ENCODE measurements at regions not wholly inside any gene's neighbourhood (a gene's known extent, or its start where the extent isn't known, plus 50 kb on each side); places are given as distances from the start of the nearest gene placed in this dataset.
"Not testable (repeated sequence)": the region's sequence is repeated elsewhere in the genome, so short reads cannot be mapped to it uniquely, and the experiment has no call there.

GRCh38 chr4:141340458-141340857, 119.8 kb downstream of the ZNF330 start:
- no peak for DNase-seq (ENCODE audit: low read depth in 2 of 2, low spot score in 1 of 2)

GRCh38 chr4:141346144-141346543, 125.4 kb downstream of the ZNF330 start:
- DNase-seq (ENCODE audit: low read depth in 2 of 2, low spot score in 1 of 2) = no peak

GRCh38 chr4:141347684-141348083, 127.0 kb downstream of the ZNF330 start:
- no peak for DNase-seq (ENCODE audit: low read depth in 2 of 2, low spot score in 1 of 2)

- no peak for DNase-seq (ENCODE audit: low read depth in 2 of 2, low spot score in 1 of 2)
Observed at GRCh38 chr4:141348125-141348524, 127.4 kb downstream of the ZNF330 start.

GRCh38 chr4:141348573-141348972, 127.9 kb downstream of the ZNF330 start:
- DNase-seq (ENCODE audit: low read depth in 2 of 2, low spot score in 1 of 2) = no peak

- DNase-seq (ENCODE audit: low read depth in 2 of 2, low spot score in 1 of 2) = no peak
Observed at GRCh38 chr4:141349236-141349635, 128.5 kb downstream of the ZNF330 start.

GRCh38 chr4:141350122-141350905, 129.6 kb downstream of the ZNF330 start:
- DNase-seq (ENCODE audit: low read depth in 2 of 2, low spot score in 1 of 2) = no peak

- no peak for DNase-seq (ENCODE audit: low read depth in 2 of 2, low spot score in 1 of 2)
Observed at GRCh38 chr4:141352331-141352730, 131.6 kb downstream of the ZNF330 start.

GRCh38 chr4:141352909-141353525, 132.3 kb downstream of the ZNF330 start:
- DNase-seq (ENCODE audit: low read depth in 2 of 2, low spot score in 1 of 2) = no peak

- DNase-seq (ENCODE audit: low read depth in 2 of 2, low spot score in 1 of 2) = no peak
Observed at GRCh38 chr4:141356321-141356962, 135.7 kb downstream of the ZNF330 start.

- DNase-seq (ENCODE audit: low read depth in 2 of 2, low spot score in 1 of 2) = no peak
Observed at GRCh38 chr4:141356963-141357335, 136.3 kb downstream of the ZNF330 start.

- DNase-seq (ENCODE audit: low read depth in 2 of 2, low spot score in 1 of 2) = not testable (repeated sequence)
Observed at GRCh38 chr4:141368241-141368640, 147.5 kb downstream of the ZNF330 start.

- DNase-seq (ENCODE audit: low read depth in 2 of 2, low spot score in 1 of 2) = no peak
Observed at GRCh38 chr4:141371206-141371605, 150.5 kb downstream of the ZNF330 start.

- no peak for DNase-seq (ENCODE audit: low read depth in 2 of 2, low spot score in 1 of 2)
Observed at GRCh38 chr4:141375855-141376254, 155.2 kb downstream of the ZNF330 start.

GRCh38 chr4:141376769-141377168, 156.1 kb downstream of the ZNF330 start:
- no peak for DNase-seq (ENCODE audit: low read depth in 2 of 2, low spot score in 1 of 2)

GRCh38 chr4:141387299-141387698, 166.6 kb downstream of the ZNF330 start:
- no peak for DNase-seq (ENCODE audit: low read depth in 2 of 2, low spot score in 1 of 2)

GRCh38 chr4:141388481-141388880, 167.8 kb downstream of the ZNF330 start:
- DNase-seq (ENCODE audit: low read depth in 2 of 2, low spot score in 1 of 2) = no peak

GRCh38 chr4:141389649-141390048, 169.0 kb downstream of the ZNF330 start:
- no peak for DNase-seq (ENCODE audit: low read depth in 2 of 2, low spot score in 1 of 2)

GRCh38 chr4:141390571-141390970, 169.9 kb downstream of the ZNF330 start:
- DNase-seq (ENCODE audit: low read depth in 2 of 2, low spot score in 1 of 2) = no peak

- no peak for DNase-seq (ENCODE audit: low read depth in 2 of 2, low spot score in 1 of 2)
Observed at GRCh38 chr4:141391293-141391692, 170.6 kb downstream of the ZNF330 start.

GRCh38 chr4:141391771-141392170, 171.1 kb downstream of the ZNF330 start:
- no peak for DNase-seq (ENCODE audit: low read depth in 2 of 2, low spot score in 1 of 2)

GRCh38 chr4:141395246-141395830, 174.6 kb downstream of the ZNF330 start:
- no peak for DNase-seq (ENCODE audit: low read depth in 2 of 2, low spot score in 1 of 2)

Measured in stimulated activated CD8-positive, alpha-beta memory T cell treated with anti-CD3 and anti-CD28 coated beads, Interleukin-4, amount 100 ng/mL, for 1 hour (primary cell).